HEK293 (cell line): ENCODE measurements at regions not wholly inside any gene's neighbourhood (a gene's known extent, or its start where the extent isn't known, plus 50 kb on each side); places are given as distances from the start of the nearest gene placed in this dataset.

Experiments
- GLIS2 ChIP-seq: fragments of 450-650 bp; formaldehyde crosslinking; IDR thresholded peaks from 2 replicates; pipeline ENCODE4 v1.5.1; 2016; ENCODE audit warnings: missing biosample characterization, missing genetic modification characterization
- REST ChIP-seq: fragments of 450-650 bp; formaldehyde crosslinking; IDR thresholded peaks from 2 replicates; pipeline ENCODE4 v1.5.1; 2016; ENCODE audit warnings: missing biosample characterization, missing genetic modification characterization
- TSHZ1 ChIP-seq: fragments of 450-650 bp; formaldehyde crosslinking; IDR thresholded peaks from 2 replicates; pipeline ENCODE4 v1.5.1; 2016; ENCODE audit warnings: missing biosample characterization, missing genetic modification characterization, borderline replicate concordance
- ZBTB21 ChIP-seq: fragments of 450-650 bp; formaldehyde crosslinking; IDR thresholded peaks from 2 replicates; pipeline ENCODE4 v1.5.1; 2017; ENCODE audit warnings: missing biosample characterization, missing genetic modification characterization
- ZNF174 ChIP-seq: fragments of 450-650 bp; formaldehyde crosslinking; IDR thresholded peaks from 2 replicates; pipeline ENCODE4 v1.5.0; 2017; ENCODE audit warnings: missing biosample characterization, mild to moderate bottlenecking, missing genetic modification characterization
- ZNF274 ChIP-seq, 2 experiments: fragments of 200-500 bp in 1 of 2; fragments of 450-650 bp in 1 of 2; sonication (Bioruptor generic) in 1 of 2; formaldehyde crosslinking in 1 of 2; IDR thresholded peaks; 2 replicates each; pipeline versions ENCODE4 v1.5.1 to v1.6.1; 2014 to 2016; ENCODE audit warnings: borderline replicate concordance in 1 of 2, inconsistent platforms in 1 of 2, low read length in 1 of 2, missing biosample characterization in 1 of 2, missing genetic modification characterization in 1 of 2
- ZNF350 ChIP-seq: fragments of 450-650 bp; formaldehyde crosslinking; IDR thresholded peaks from 2 replicates; pipeline ENCODE4 v1.5.0; 2017; ENCODE audit warnings: missing biosample characterization, mild to moderate bottlenecking, missing genetic modification characterization
- ZNF660 ChIP-seq: fragments of 450-650 bp; IDR thresholded peaks from 2 replicates; pipeline ENCODE4 v1.5.1; 2018; ENCODE audit warnings: missing biosample characterization, mild to moderate bottlenecking, missing genetic modification characterization
- TF ChIP-seq, protein P1 (sequence below): fragments of 450-650 bp; formaldehyde crosslinking; IDR thresholded peaks from 2 replicates; pipeline ENCODE4 v1.5.1; 2016; ENCODE audit warnings: missing biosample characterization, missing genetic modification characterization
- TF ChIP-seq, protein P2 (sequence below): sonication (generic); formaldehyde crosslinking; IDR thresholded peaks from 2 replicates; pipeline ENCODE4 v1.8.1; 2022; ENCODE audit warnings: mild to moderate bottlenecking, moderate library complexity, missing genetic modification reagents
- TF ChIP-seq, protein P3 (sequence below): fragments of 450-650 bp; formaldehyde crosslinking; IDR thresholded peaks from 2 replicates; pipeline ENCODE4 v1.5.1; 2017; ENCODE audit warnings: missing biosample characterization, missing genetic modification characterization
- TF ChIP-seq, protein P4 (sequence below): fragments of 450-650 bp; formaldehyde crosslinking; IDR thresholded peaks from 2 replicates; pipeline ENCODE4 v1.5.1; 2016; ENCODE audit warnings: missing biosample characterization, missing genetic modification characterization, low read depth

DNA sequence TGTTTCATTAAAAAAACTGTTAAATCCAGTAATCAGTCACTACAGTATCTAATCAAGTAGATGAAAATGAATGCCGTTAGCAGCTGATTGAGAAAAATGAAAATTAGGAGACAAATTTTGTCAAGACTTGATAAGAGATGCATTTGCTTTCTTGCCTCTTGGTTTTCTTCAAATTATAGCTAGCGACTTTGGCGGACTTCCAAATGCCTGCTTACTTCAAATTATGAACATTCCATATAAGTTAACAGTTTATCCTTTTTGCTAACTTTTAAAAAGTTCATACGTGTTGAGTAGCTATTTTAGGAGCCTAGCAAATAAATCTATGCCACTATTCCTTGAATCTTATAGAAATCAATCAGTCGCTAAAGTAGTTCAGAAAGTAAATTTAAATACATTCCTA is 58.8 kb downstream of the PPP4R3C start:
- TF ChIP-seq, protein P1, sequence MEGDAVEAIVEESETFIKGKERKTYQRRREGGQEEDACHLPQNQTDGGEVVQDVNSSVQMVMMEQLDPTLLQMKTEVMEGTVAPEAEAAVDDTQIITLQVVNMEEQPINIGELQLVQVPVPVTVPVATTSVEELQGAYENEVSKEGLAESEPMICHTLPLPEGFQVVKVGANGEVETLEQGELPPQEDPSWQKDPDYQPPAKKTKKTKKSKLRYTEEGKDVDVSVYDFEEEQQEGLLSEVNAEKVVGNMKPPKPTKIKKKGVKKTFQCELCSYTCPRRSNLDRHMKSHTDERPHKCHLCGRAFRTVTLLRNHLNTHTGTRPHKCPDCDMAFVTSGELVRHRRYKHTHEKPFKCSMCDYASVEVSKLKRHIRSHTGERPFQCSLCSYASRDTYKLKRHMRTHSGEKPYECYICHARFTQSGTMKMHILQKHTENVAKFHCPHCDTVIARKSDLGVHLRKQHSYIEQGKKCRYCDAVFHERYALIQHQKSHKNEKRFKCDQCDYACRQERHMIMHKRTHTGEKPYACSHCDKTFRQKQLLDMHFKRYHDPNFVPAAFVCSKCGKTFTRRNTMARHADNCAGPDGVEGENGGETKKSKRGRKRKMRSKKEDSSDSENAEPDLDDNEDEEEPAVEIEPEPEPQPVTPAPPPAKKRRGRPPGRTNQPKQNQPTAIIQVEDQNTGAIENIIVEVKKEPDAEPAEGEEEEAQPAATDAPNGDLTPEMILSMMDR (tag by site-specific recombination): no peak
- TF ChIP-seq GLIS2 (tag by site-specific recombination): no peak
- TF ChIP-seq, protein P2, sequence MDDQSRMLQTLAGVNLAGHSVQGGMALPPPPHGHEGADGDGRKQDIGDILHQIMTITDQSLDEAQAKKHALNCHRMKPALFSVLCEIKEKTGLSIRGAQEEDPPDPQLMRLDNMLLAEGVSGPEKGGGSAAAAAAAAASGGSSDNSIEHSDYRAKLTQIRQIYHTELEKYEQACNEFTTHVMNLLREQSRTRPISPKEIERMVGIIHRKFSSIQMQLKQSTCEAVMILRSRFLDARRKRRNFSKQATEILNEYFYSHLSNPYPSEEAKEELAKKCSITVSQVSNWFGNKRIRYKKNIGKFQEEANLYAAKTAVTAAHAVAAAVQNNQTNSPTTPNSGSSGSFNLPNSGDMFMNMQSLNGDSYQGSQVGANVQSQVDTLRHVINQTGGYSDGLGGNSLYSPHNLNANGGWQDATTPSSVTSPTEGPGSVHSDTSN: no peak
- TF ChIP-seq ZNF174: no peak
- TF ChIP-seq ZNF274 (IDR thresholded peaks at IDR 0.05; ENCODE audit: low read length): no peak
- no peak for TF ChIP-seq ZNF274 (tag by site-specific recombination; IDR thresholded peaks at IDR 0.05; ENCODE audit: borderline replicate concordance)
- TF ChIP-seq ZNF660 (tag by site-specific recombination): no peak
- TF ChIP-seq, protein P3, sequence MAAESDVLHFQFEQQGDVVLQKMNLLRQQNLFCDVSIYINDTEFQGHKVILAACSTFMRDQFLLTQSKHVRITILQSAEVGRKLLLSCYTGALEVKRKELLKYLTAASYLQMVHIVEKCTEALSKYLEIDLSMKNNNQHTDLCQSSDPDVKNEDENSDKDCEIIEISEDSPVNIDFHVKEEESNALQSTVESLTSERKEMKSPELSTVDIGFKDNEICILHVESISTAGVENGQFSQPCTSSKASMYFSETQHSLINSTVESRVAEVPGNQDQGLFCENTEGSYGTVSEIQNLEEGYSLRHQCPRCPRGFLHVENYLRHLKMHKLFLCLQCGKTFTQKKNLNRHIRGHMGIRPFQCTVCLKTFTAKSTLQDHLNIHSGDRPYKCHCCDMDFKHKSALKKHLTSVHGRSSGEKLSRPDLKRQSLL (tag by site-specific recombination): no peak
- no peak for TF ChIP-seq ZBTB21
- TF ChIP-seq, protein P4, sequence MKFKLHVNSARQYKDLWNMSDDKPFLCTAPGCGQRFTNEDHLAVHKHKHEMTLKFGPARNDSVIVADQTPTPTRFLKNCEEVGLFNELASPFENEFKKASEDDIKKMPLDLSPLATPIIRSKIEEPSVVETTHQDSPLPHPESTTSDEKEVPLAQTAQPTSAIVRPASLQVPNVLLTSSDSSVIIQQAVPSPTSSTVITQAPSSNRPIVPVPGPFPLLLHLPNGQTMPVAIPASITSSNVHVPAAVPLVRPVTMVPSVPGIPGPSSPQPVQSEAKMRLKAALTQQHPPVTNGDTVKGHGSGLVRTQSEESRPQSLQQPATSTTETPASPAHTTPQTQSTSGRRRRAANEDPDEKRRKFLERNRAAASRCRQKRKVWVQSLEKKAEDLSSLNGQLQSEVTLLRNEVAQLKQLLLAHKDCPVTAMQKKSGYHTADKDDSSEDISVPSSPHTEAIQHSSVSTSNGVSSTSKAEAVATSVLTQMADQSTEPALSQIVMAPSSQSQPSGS (tag by site-specific recombination): no peak
- TF ChIP-seq TSHZ1: no peak
- no peak for TF ChIP-seq REST
- no peak for TF ChIP-seq ZNF350
